Loucy (cell line): ENCODE measurements at regions not wholly inside any gene's neighbourhood (a gene's known extent, or its start where the extent isn't known, plus 50 kb on each side); places are given as distances from the start of the nearest gene placed in this dataset.

Source experiments
- CTCF ChIP-seq: fragments of 200-600 bp; sonication (generic); conservative IDR thresholded peaks from 2 replicates; pipeline ENCODE4 v1.5.1; 2014; ENCODE audit warnings: mild to moderate bottlenecking, antibody characterized with exemption, low read length
- EZH2phosphoT487 ChIP-seq: fragments of 200-600 bp; IDR thresholded peaks from 2 replicates; pipeline ENCODE4 v1.6.1; 2018; ENCODE audit warnings: antibody characterized with exemption, mild to moderate bottlenecking, moderate library complexity, borderline replicate concordance

GRCh38 chr5:155872629-155873220 is 454.2 kb upstream of the SGCD start:
- no peak for TF ChIP-seq CTCF
- no peak for TF ChIP-seq EZH2phosphoT487
